Panc1 (cell line): ENCODE measurements at regions not wholly inside any gene's neighbourhood (a gene's known extent, or its start where the extent isn't known, plus 50 kb on each side); places are given as distances from the start of the nearest gene placed in this dataset.

Source experiments
- ATAC-seq: fragments of 200-7000 bp; cut with Tn5 transposase; 2 replicates; pipeline ENCODE4 v1.9.1; 2020; ENCODE audit warnings: mild to moderate bottlenecking, moderate library complexity
- BruUV-seq: library from RNA; stranded (reverse); fragments of 400-500 nt; replicated peaks from 2 replicates; lab custom pipeline; 2021; lab: Mats Ljungman, UMichigan
- CTCF ChIA-PET: fragments of 300-600 bp; sonication (Branson Sonifier 250); formaldehyde crosslinking; loops from one replicate; lab custom pipeline; 2022; ENCODE audit warnings: antibody characterized with exemption; lab: Charles Lee
- POLR2A ChIA-PET: fragments of 300-600 bp; sonication (Branson Sonifier 250); formaldehyde crosslinking; loops from one replicate; lab custom pipeline; 2022; ENCODE audit warnings: antibody characterized with exemption; lab: Charles Lee
- DNase-seq: peaks from one replicate; pipeline ENCODE4 v3.0.0-alpha.2; 2010; ENCODE audit warnings: low read depth, low spot score
- H3K27ac ChIP-seq: 2 replicates; pipeline ENCODE4 v1.5.1; 2011; ENCODE audit warnings: mild to moderate bottlenecking, low read length, inconsistent platforms
- H3K27me3 ChIP-seq: fragments of 200-500 bp; sonication (Bioruptor generic); 2 replicates; pipeline ENCODE4 v1.6.0; 2014; ENCODE audit warnings: low read length, inconsistent platforms; ENCODE audit not compliant: control insufficient read depth, insufficient read depth
- H3K36me3 ChIP-seq: fragments of 200-500 bp; sonication (Bioruptor generic); 2 replicates; pipeline ENCODE4 v1.5.1; 2014; ENCODE audit warnings: inconsistent platforms, mild to moderate bottlenecking, low read length, moderate library complexity; ENCODE audit not compliant: control insufficient read depth, insufficient read depth
- H3K4me1 ChIP-seq: 2 replicates; pipeline ENCODE4 v1.5.1; 2011; ENCODE audit warnings: inconsistent platforms, mild to moderate bottlenecking, low read length, moderate library complexity; ENCODE audit not compliant: control insufficient read depth, insufficient read depth
- H3K4me3 ChIP-seq, 2 experiments: 2 replicates each; pipeline ENCODE4 v1.5.1; 2011 to 2012; ENCODE audit warnings: low read depth in 2 of 2, low read length in 2 of 2, mild to moderate bottlenecking in 2 of 2, inconsistent platforms in 1 of 2, moderate library complexity in 1 of 2
- H3K9me3 ChIP-seq: fragments of 200-500 bp; sonication (Bioruptor generic); 2 replicates; pipeline ENCODE4 v1.5.1; 2014; ENCODE audit warnings: low read depth, mild to moderate bottlenecking, inconsistent platforms, low read length, moderate library complexity; ENCODE audit not compliant: control insufficient read depth, insufficient read depth
- CTCF ChIP-seq: fragments of 450-650 bp; IDR thresholded peaks from 2 replicates; pipeline ENCODE4 v1.5.1; 2017; ENCODE audit warnings: mild to moderate bottlenecking
- POLR2AphosphoS5 ChIP-seq: IDR thresholded peaks from 2 replicates; pipeline ENCODE4 v1.6.1; 2012; ENCODE audit warnings: mild to moderate bottlenecking, low read depth, low read length, moderate library complexity
- REST ChIP-seq, 2 experiments: IDR thresholded peaks; 2 replicates each; pipeline ENCODE4 v1.6.1; 2011 to 2012; ENCODE audit warnings: low read depth in 2 of 2, control low read depth in 1 of 2, low read length in 1 of 2, mild to moderate bottlenecking in 1 of 2, moderate library complexity in 1 of 2; ENCODE audit not compliant: insufficient read depth in 1 of 2
- SIN3A ChIP-seq: IDR thresholded peaks from 2 replicates; pipeline ENCODE4 v1.6.1; 2012; ENCODE audit warnings: low read depth, mild to moderate bottlenecking, low read length, moderate library complexity, borderline replicate concordance; ENCODE audit not compliant: insufficient read depth
- TCF7L2 ChIP-seq: IDR thresholded peaks from 2 replicates; pipeline ENCODE4 v1.6.1; 2011; ENCODE audit warnings: mild to moderate bottlenecking, low read depth, low read length, inconsistent platforms
- in situ Hi-C: cut with HindIII; loops from 2 replicates; pipeline ENCODE4 v1.10.0; 2016; ENCODE audit warnings: low sequenced_read_pairs, low pct_unique_long_range_greater_than_20kb
- intact Hi-C: fragments of 100-400 bp; cut with micrococcal nuclease; formaldehyde crosslinking; loops from one replicate; pipeline ENCODE4 v1.10.0; 2022; ENCODE audit not compliant: unreplicated experiment

- POLR2A ChIA-PET, result no interaction called here
- in situ Hi-C loops, result no loop called here
- no peak overlapping the region for H3K27ac ChIP-seq
- CTCF ChIA-PET, result no interaction called here
- H3K36me3 ChIP-seq, result no peaks in the 10 kb centered on the region
- peaks cover 2% of the 10 kb centered on the region; the same call in 1 of the 2 replicates for H3K27me3 ChIP-seq
- intact Hi-C loops, result no loop called here
- no peaks in the 10 kb centered on the region for H3K9me3 ChIP-seq
- no peak overlapping the region for H3K4me3 ChIP-seq
- TF ChIP-seq SIN3A, result no peak
- TF ChIP-seq REST (IDR thresholded peaks at IDR 0.05; ENCODE audit: insufficient read depth in 1 of 2, low read depth in 2 of 2, low read length in 1 of 2), result no peak
- no peak for TF ChIP-seq POLR2AphosphoS5
- TF ChIP-seq TCF7L2, result no peak
- no peak for TF ChIP-seq CTCF
- no TSS peak for BruUV-seq
- ATAC-seq (no peak), DNase-seq (no peak)
- H3K4me1 ChIP-seq, result no peaks in the 10 kb centered on the region
These were observed 102.0 kb downstream of the ZNF280B start for GRCh38 chr22:22406445-22407027.

GRCh38 chr22:22407061-22407460, 101.5 kb downstream of the ZNF280B start:
- BruUV-seq, result no TSS peak
- Histone ChIP-seq H3K27me3 (peaks cover 5% of the 10 kb centered on the region; the same call in 1 of the 2 replicates), H3K27ac (no peak overlapping the region), H3K4me1 (no peaks in the 10 kb centered on the region), H3K4me3 (no peak overlapping the region), H3K9me3 (no peaks in the 10 kb centered on the region), H3K36me3 (no peaks in the 10 kb centered on the region)
- ATAC-seq (no peak), DNase-seq (no peak)
- in situ Hi-C loops, result no loop called here
- ChIA-PET CTCF (no interaction called here), POLR2A (no interaction called here)
- intact Hi-C loops, result no loop called here
- TF ChIP-seq POLR2AphosphoS5 (no peak), TCF7L2 (no peak), CTCF (no peak), SIN3A (no peak), REST (IDR thresholded peaks at IDR 0.05; ENCODE audit: insufficient read depth in 1 of 2, low read depth in 2 of 2, low read length in 1 of 2) (no peak)
